SK-N-SH (cell line): ENCODE measurements at regions not wholly inside any gene's neighbourhood (a gene's known extent, or its start where the extent isn't known, plus 50 kb on each side); places are given as distances from the start of the nearest gene placed in this dataset.

Experiments used
- CTCF ChIA-PET: fragments of 300-600, 350-600 bp; formaldehyde crosslinking; extraction: SDS; loops from one replicate; lab custom pipeline; 2021; lab: Yijun Ruan, JAX
- POLR2A ChIA-PET: fragments of 350-600 bp; sonication (Branson Sonifier 250); formaldehyde crosslinking; extraction: SDS; loops from one replicate; lab custom pipeline; 2020; ENCODE audit warnings: antibody characterized with exemption, inconsistent platforms; lab: Yijun Ruan, JAX
- DNase-seq: peaks from one replicate; pipeline ENCODE4 v3.0.0; 2012
- H2AFZ ChIP-seq: fragments of 200-600 bp; sonication (generic); 2 replicates; pipeline ENCODE4 v1.8.1; 2016; ENCODE audit warnings: antibody characterized with exemption, mild to moderate bottlenecking, low read depth
- H3F3A ChIP-seq: fragments of 200-600 bp; sonication (generic); replicated peaks from 2 replicates; pipeline ENCODE3; 2016; ENCODE audit warnings: antibody characterized with exemption, mild to moderate bottlenecking; ENCODE audit not compliant: insufficient read depth
- H3K27ac ChIP-seq, 2 experiments: fragments of 200-500 bp in 1 of 2; fragments of 200-600 bp in 1 of 2; sonication (Bioruptor generic) in 1 of 2; sonication (generic), shearing (Covaris generic) in 1 of 2; 2 replicates each; pipeline versions ENCODE4 v1.5.1 to v1.6.1; 2014 to 2016; ENCODE audit warnings: low read depth in 2 of 2, inconsistent platforms in 1 of 2, low read length in 1 of 2, mild to moderate bottlenecking in 1 of 2, mixed read lengths in 1 of 2
- H3K27me3 ChIP-seq: fragments of 200-600 bp; sonication (generic), shearing (Covaris generic); 2 replicates; pipeline ENCODE4 v1.6.1; 2016; ENCODE audit warnings: mixed run types; ENCODE audit not compliant: insufficient read depth
- H3K36me3 ChIP-seq, 2 experiments: fragments of 200-500 bp in 1 of 2; fragments of 200-600 bp in 1 of 2; sonication (Bioruptor generic) in 1 of 2; sonication (generic) in 1 of 2; replicated peaks in 1 of 2; 2 replicates each; pipeline versions ENCODE3 to v1.5.1; 2014 to 2016; ENCODE audit warnings: low read length in 1 of 2, mild to moderate bottlenecking in 1 of 2; ENCODE audit not compliant: insufficient read depth in 2 of 2, control insufficient read depth in 1 of 2
- H3K4me1 ChIP-seq, 2 experiments: fragments of 200-500 bp in 1 of 2; fragments of 200-600 bp in 1 of 2; sonication (Bioruptor generic) in 1 of 2; sonication (generic), shearing (Covaris generic) in 1 of 2; 2 replicates each; pipeline versions ENCODE4 v1.5.1 to v1.6.1; 2014 to 2016; ENCODE audit warnings: low read depth in 1 of 2, low read length in 1 of 2, mixed run types in 1 of 2; ENCODE audit not compliant: insufficient read depth in 2 of 2, control insufficient read depth in 1 of 2
- H3K4me2 ChIP-seq: fragments of 200-600 bp; sonication (generic), shearing (Covaris generic); 2 replicates; pipeline ENCODE4 v1.6.1; 2017; ENCODE audit warnings: mixed run types
- H3K4me3 ChIP-seq, 2 experiments: fragments of 200-500 bp in 1 of 2; fragments of 200-600 bp in 1 of 2; sonication (Bioruptor generic) in 1 of 2; sonication (generic), shearing (Covaris generic) in 1 of 2; 2 replicates each; pipeline versions ENCODE4 v1.5.1 to v1.8.1; 2014 to 2016; ENCODE audit warnings: low read depth in 2 of 2, inconsistent platforms in 1 of 2, low read length in 1 of 2, mild to moderate bottlenecking in 1 of 2, mixed read lengths in 1 of 2, moderate library complexity in 1 of 2
- H3K79me2 ChIP-seq: fragments of 200-600 bp; sonication (generic); 2 replicates; pipeline ENCODE4 v1.8.1; 2017; ENCODE audit warnings: mild to moderate bottlenecking; ENCODE audit not compliant: insufficient read depth
- H3K9ac ChIP-seq: fragments of 200-600 bp; sonication (generic); 2 replicates; pipeline ENCODE4 v1.6.1; 2017; ENCODE audit warnings: mixed run types
- H3K9me2 ChIP-seq: fragments of 200-600 bp; sonication (generic); 2 replicates; pipeline ENCODE4 v1.6.1; 2017; ENCODE audit warnings: mixed run types
- H3K9me3 ChIP-seq: fragments of 200-600 bp; sonication (generic); 2 replicates; pipeline ENCODE4 v1.6.1; 2017; ENCODE audit warnings: mixed run types, mild to moderate bottlenecking, moderate library complexity
- H4K20me1 ChIP-seq: fragments of 200-600 bp; sonication (generic); 2 replicates; pipeline ENCODE4 v1.6.1; 2017; ENCODE audit warnings: mild to moderate bottlenecking, mixed run types; ENCODE audit not compliant: insufficient read depth
- CTCF ChIP-seq: fragments of 200-600 bp; sonication (generic); IDR thresholded peaks from 2 replicates; pipeline ENCODE4 v1.6.1; 2017; ENCODE audit warnings: antibody characterized with exemption, mild to moderate bottlenecking, moderate library complexity
- ELF1 ChIP-seq: IDR thresholded peaks from 2 replicates; pipeline ENCODE4 v1.4.0; 2012
- GABPA ChIP-seq: IDR thresholded peaks from 2 replicates; pipeline ENCODE4 v1.4.0; 2012; ENCODE audit warnings: low read depth, mild to moderate bottlenecking
- IRF3 ChIP-seq: fragments of 150-350 bp; IDR thresholded peaks from 2 replicates; pipeline ENCODE4 v1.6.1; 2016; ENCODE audit warnings: mild to moderate bottlenecking, low read depth, low read length
- JUND ChIP-seq: IDR thresholded peaks from 2 replicates; pipeline ENCODE4 v1.4.0; 2012
- MAX ChIP-seq: IDR thresholded peaks from 2 replicates; pipeline ENCODE4 v1.4.0; 2012; ENCODE audit warnings: low read depth
- MEF2A ChIP-seq: IDR thresholded peaks from 2 replicates; pipeline ENCODE4 v1.4.0; 2012; ENCODE audit warnings: low read depth, borderline replicate concordance
- MXI1 ChIP-seq: IDR thresholded peaks from 2 replicates; pipeline ENCODE4 v1.6.1; 2012; ENCODE audit warnings: mild to moderate bottlenecking, low read depth, low read length, improper control_type of control experiment
- NRF1 ChIP-seq: IDR thresholded peaks from 2 replicates; pipeline ENCODE4 v1.6.1; 2012; ENCODE audit warnings: low read depth, mild to moderate bottlenecking, low read length
- PBX3 ChIP-seq: IDR thresholded peaks from 2 replicates; pipeline ENCODE4; 2012
- POLR2AphosphoS5 ChIP-seq: IDR thresholded peaks from 2 replicates; pipeline ENCODE4 v1.6.1; 2012; ENCODE audit warnings: low read depth, low read length
- RAD21 ChIP-seq: IDR thresholded peaks from 2 replicates; pipeline ENCODE4 v1.6.1; 2012; ENCODE audit warnings: mild to moderate bottlenecking, low read length
- RFX5 ChIP-seq: IDR thresholded peaks from 2 replicates; pipeline ENCODE4 v1.6.1; 2012; ENCODE audit warnings: mild to moderate bottlenecking, improper control_type of control experiment, low read length
- RXRA ChIP-seq: IDR thresholded peaks from 2 replicates; pipeline ENCODE4 v1.4.0; 2012; ENCODE audit warnings: low read depth, mild to moderate bottlenecking, borderline replicate concordance
- SIN3A ChIP-seq: IDR thresholded peaks from 2 replicates; pipeline ENCODE4 v1.6.1; 2012; ENCODE audit warnings: low read depth, mild to moderate bottlenecking, low read length, moderate library complexity, borderline replicate concordance
- SMC3 ChIP-seq: IDR thresholded peaks from 2 replicates; pipeline ENCODE4 v1.6.1; 2012; ENCODE audit warnings: low read depth, low read length, improper control_type of control experiment
- TCF12 ChIP-seq: IDR thresholded peaks from 2 replicates; pipeline ENCODE4 v1.4.0; 2012
- USF1 ChIP-seq: IDR thresholded peaks from 2 replicates; pipeline ENCODE4 v1.4.0; 2012; ENCODE audit warnings: low read depth, borderline replicate concordance
- YY1 ChIP-seq: IDR thresholded peaks from 2 replicates; pipeline ENCODE4 v1.4.0; 2012; ENCODE audit warnings: low read depth, mild to moderate bottlenecking
- ZBTB33 ChIP-seq: IDR thresholded peaks from 2 replicates; pipeline ENCODE4 v1.4.0; 2012; ENCODE audit warnings: low read depth, borderline replicate concordance
- WGBS: methylation state at CpG from one replicate; pipeline ENCODE4 v1.1.6; 2017; ENCODE audit warnings: low lambda C conversion rate; 5-methylcytosine and 5-hydroxymethylcytosine counted together

- no peak for DNase-seq
- Histone ChIP-seq H4K20me1 (no peaks in the 10 kb centered on the region), H3K27me3 (no peaks in the 10 kb centered on the region), H3K36me3 (no peaks in the 10 kb centered on the region), H3F3A (no peaks in the 10 kb centered on the region), H2AFZ (no peak overlapping the region), H3K27ac (no peak overlapping the region), H3K4me3 (no peak overlapping the region), H3K79me2 (no peaks in the 10 kb centered on the region), H3K4me2 (no peak overlapping the region), H3K9me2 (no peaks in the 10 kb centered on the region), H3K9me3 (no peaks in the 10 kb centered on the region), H3K4me1 (no peaks in the 10 kb centered on the region), H3K9ac (no peak overlapping the region)
- TF ChIP-seq SIN3A (no peak), RFX5 (no peak), RAD21 (no peak), YY1 (no peak), SMC3 (no peak), POLR2AphosphoS5 (no peak), MXI1 (no peak), MAX (no peak), IRF3 (no peak), ELF1 (no peak), NRF1 (no peak), GABPA (no peak)
- WGBS: 8% methylated on average over 2 of the region's 2 CpGs
- POLR2A ChIA-PET: no interaction called here
- CTCF ChIA-PET: no interaction called here
Measured at GRCh38 chr1:4327142-4327541, 327.3 kb upstream of the AJAP1 start.

- Histone ChIP-seq H3K4me3 (no peak overlapping the region), H3K4me1 (no peaks in the 10 kb centered on the region), H3K79me2 (no peaks in the 10 kb centered on the region), H3K4me2 (no peak overlapping the region), H3K27ac (no peak overlapping the region), H3F3A (no peaks in the 10 kb centered on the region), H3K9me3 (no peaks in the 10 kb centered on the region), H4K20me1 (no peaks in the 10 kb centered on the region), H3K36me3 (no peaks in the 10 kb centered on the region), H2AFZ (no peak overlapping the region), H3K27me3 (no peaks in the 10 kb centered on the region), H3K9me2 (no peaks in the 10 kb centered on the region), H3K9ac (no peak overlapping the region)
- CTCF ChIA-PET: interaction anchor here (1.2 kb wide), 1 partner anchor 117 kb away, joined by 3 read pairs; no protein-coding TSS in a partner anchor
- POLR2A ChIA-PET: no interaction called here
- no peak for DNase-seq
- 10% methylated on average over 6 of the region's 10 CpGs for WGBS
- no peak for TF ChIP-seq CTCF
- TF ChIP-seq ELF1: no peak
- no peak for TF ChIP-seq USF1
- TF ChIP-seq TCF12: no peak
- TF ChIP-seq MAX: no peak
- TF ChIP-seq PBX3: no peak
- TF ChIP-seq ZBTB33: no peak
- no peak for TF ChIP-seq SMC3
- TF ChIP-seq GABPA: no peak
- no peak for TF ChIP-seq RFX5
- TF ChIP-seq RXRA: no peak
- no peak for TF ChIP-seq JUND
- TF ChIP-seq MEF2A: no peak
Measured at GRCh38 chr1:4328402-4329071, 325.9 kb upstream of the AJAP1 start.
